GM19463 (cell line): ENCODE measurements at regions not wholly inside any gene's neighbourhood (a gene's known extent, or its start where the extent isn't known, plus 50 kb on each side); places are given as distances from the start of the nearest gene placed in this dataset.
"Not testable (repeated sequence)": the region's sequence is repeated elsewhere in the genome, so short reads cannot be mapped to it uniquely, and the experiment has no call there.

Experiments
- ATAC-seq: cut with Tn5 transposase; IDR thresholded peaks from one replicate; pipeline ENCODE4 v1.9.1; 2021; ENCODE audit warnings: mild to moderate bottlenecking, moderate library complexity; ENCODE audit not compliant: unreplicated experiment

DNA sequence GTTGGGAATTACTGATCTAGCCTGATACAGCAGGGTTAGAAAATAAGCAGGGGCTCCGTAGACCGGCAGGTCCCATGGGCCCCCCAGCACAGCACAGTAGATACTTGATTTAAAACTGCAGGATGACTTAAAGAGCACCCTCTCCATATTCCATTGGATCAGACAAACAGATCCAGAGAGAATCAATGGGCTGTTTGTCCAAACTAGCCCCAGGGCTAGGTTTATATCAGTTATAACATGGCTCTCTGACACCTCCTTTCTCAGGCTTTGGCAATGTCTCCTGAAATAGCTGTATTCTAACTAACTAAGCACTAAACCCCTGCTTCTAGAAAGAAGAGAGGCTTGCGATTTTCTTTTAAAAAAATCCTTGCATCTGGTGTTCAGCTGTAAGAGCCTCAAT lies 100.4 kb upstream of the GALNT18 start:
- no peak for ATAC-seq

DNA sequence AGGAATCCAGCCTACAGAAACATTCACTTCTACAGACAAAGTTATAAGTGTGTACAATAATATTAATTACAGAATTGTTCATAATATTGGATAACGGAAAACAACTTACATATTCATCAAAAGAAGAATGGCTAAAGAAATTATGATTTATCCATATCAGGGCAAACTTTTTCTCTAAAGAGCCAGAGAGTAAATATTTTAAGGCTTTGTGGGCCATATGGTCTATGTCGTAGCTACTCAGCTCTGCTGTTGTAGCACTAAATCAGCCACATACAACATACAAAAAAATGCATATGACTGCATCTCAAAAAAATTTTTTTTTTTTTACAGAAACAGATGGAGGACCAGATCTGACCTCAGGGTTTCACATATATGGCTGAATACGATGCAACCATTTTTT lies 96.7 kb upstream of the GALNT18 start:
- no peak for ATAC-seq

DNA sequence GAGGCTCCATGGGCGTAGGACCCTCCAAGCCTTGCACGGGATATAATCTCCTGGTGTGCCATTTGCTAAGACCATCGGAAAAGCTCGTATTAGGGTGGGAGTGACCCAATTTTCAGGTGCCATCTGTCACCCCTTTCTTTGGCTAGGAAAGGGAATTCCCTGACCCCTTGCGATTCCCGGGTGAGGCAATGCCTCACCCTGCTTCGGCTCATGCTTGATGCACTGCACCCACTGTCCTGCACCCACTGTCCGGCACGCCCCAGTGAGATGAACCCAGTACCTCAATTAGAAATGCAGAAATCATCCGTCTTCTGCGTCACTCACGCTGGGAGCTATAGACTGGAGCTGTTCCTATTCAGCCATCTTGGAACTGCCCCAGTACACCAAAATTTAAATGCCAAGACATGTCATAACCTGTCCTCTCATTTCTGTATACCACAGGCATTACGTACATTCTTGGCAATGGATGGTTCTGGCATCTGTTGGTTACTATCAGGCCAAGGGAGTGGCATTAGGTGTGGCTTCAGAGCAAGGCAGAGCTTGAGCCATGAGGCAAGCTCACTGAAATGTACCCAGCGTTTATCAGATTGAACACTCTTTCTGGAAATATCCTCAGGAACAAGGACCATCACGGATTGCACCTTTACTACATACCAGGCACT lies 95.4 kb upstream of the GALNT18 start:
- no peak for ATAC-seq

DNA sequence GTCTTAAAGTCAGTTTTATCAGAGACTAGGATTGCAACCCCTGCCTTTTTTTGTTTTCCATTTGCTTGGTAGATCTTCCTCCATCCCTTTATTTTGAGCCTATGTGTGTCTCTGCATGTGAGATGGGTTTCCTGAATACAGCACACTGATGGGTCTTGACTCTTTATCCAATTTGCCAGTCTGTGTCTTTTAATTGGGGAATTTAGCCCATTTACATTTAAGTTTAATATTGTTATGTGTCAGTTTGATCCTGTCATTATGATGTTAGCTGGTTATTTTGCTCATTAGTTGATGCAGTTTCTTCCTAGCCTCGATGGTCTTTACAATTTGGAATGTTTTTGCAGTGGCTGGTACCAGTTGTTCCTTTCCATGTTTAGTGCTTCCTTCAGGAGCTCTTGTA lies 93.3 kb upstream of the GALNT18 start:
- ATAC-seq = not testable (repeated sequence)

DNA sequence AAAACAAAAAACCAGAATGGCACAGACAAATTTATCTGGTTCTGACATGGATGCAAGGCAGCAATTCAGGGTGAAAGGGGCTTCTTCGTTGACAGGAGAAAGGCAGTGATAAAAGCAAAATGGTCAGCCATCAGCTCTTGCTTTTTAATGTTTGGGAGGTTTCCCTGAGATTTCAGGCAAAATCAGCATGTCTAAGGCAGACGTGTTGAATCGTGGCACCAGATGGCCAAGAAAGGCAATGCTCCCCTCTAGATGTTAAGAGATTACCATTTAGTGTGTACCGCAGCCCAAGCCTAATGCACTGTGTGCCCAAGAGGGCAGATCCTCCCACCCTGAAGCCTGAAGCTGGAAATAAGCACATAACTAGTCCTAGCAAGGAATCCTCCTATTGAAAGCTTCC lies 88.8 kb upstream of the GALNT18 start:
- ATAC-seq = no peak

- ATAC-seq = no peak
Measured at GRCh38 chr11:11709447-11710239, 87.8 kb upstream of the GALNT18 start.

- ATAC-seq = no peak
Measured at GRCh38 chr11:11708256-11708655, 86.5 kb upstream of the GALNT18 start.

DNA sequence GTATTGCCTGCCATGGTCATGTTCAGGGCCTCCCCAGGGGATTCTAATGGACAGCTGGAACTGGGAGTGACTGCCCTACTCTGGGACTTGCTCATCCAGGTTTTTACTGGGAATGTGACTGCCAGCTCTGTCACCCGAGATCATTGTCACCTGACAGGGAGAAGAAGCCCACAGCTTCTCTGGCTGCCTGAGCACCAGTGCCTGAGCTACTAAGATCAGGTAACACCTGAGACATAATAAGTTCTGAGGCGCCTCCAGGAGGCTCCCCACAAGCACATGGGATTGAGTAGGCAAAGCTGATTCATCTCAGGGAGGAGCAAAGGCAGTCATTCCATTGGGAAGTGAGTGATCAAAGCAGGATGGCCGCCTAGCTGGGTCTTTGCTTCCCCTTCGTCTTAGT lies 84.2 kb upstream of the GALNT18 start:
- no peak for ATAC-seq

DNA sequence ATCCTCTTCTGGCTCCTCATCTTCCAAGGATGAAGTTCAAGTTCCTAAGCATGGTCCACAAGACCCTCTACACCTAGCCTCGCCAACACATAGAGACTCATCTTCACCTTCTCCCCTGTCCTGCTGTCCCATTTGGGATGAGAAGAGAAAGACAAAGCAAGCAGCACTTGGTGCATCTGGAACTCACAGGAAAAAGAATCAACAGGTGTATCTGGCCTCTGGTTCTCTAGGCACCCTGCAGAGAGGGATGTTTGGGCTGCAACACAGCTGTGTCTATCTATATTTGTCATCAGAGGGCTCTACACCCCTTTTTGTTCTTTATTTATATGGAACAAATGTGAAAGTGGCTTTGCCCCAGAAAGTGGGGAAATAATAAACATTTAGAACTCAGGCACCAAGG lies 82.1 kb upstream of the GALNT18 start:
- no peak for ATAC-seq

DNA sequence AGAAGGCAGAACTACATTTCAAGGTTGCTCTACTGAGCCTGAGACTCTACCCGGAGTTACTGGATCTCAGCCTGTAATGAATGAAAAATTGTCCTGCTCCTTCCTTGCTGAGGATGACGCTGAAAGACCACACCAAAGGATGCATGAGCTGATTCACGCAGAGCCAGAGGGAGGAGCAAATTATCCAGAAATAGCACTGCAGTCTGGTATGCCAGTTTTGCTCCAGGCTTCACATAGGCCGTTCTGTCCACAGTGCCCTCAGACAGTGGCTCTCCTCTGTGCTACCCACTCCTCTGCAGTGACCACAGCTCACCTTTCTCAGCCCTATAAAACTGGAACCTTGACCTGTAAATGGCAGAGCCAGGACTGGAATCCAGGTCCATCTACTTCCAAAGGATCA lies 79.3 kb upstream of the GALNT18 start:
- no peak for ATAC-seq

- no peak for ATAC-seq
Measured at GRCh38 chr11:11697796-11698195, 76.0 kb upstream of the GALNT18 start.

DNA sequence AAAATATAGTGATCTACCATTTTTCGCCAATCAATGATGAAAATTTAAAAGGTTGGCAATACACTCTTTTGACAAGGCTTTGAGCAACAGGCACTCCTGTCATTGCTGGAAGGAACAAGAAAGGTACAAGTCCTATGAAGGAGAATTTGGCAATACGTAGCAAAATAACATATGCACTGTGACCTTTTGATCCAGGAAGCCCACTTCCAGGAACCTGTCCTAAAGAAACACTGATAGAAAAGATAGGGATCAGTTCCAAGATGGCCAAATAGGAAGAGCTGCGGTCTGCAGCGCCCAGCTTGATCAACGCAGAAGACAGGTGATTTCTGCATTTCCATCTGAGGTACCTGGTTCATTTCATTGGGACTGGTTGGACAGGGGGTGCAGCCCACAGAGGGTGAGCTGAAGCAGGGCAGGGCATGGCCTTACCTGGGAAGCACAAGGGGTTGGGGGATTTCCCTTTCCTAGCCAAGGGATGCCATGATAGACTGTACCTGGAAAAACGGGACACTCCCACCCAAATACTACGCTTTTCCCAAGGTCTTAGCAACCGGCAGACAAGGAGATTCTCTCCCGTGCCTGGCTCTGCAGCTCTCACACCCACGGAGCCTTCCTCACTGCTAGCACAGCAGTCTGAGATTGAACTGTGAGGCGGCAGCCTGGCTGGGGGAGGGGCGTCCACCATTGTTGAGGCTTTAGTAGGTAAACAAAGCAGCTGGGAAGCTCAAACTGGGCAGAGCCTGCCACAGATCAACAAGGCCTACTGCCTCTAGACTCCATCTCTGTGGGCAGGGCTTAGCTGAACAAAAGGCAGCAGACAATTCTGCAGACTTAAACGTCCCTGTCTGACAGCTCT lies 69.7 kb upstream of the GALNT18 start:
- ATAC-seq = no peak

GRCh38 chr11:11681536-11681935 lies 59.7 kb upstream of the GALNT18 start:
- no peak for ATAC-seq

DNA sequence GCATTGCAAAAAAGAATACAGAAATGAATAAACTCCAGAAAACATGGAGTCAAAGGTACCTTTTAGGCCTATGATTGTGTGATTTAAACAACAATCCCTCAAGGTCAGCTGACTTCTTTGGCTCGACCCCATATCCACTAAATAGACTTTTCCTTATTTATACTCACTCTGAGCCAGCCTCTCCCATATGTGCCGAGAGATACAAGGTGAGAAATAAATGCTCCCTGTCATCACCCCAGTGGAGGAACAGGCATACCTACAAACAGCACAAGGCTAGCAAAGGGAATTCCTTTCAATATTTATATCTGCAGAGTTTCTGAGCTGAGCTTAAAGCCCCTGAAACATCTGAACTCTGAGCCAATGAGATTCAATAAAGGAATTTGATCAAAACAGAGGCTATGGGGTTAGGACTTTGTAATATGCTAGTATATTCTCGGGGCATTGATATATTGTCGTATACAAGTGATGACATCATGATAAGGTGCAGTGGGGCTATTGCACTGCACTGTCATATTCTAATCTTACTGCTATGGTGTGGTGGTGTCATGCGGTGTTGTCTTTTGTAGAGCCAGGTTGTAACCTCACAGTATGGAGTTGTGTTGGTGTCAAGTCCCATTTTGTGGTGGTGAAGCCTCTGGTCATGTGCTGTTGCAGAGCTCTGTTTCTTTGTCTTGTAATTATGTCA lies 56.0 kb upstream of the GALNT18 start:
- no peak for ATAC-seq

GRCh38 chr11:11675671-11676181 lies 53.9 kb upstream of the GALNT18 start:
- ATAC-seq = no peak

- ATAC-seq = no peak
Measured at GRCh38 chr11:11672789-11673188, 51.0 kb upstream of the GALNT18 start.

GRCh38 chr11:11672101-11672500 lies 50.3 kb upstream of the GALNT18 start:
- ATAC-seq = no peak
